Mucosa of descending colon (tissue), 3 donors: ENCODE measurements at regions not wholly inside any gene's neighbourhood (a gene's known extent, or its start where the extent isn't known, plus 50 kb on each side); places are given as distances from the start of the nearest gene placed in this dataset.
A peak's percentile ranks its signal among the peaks of the same experiment; 100 is the strongest.
"Not testable (repeated sequence)": the region's sequence is repeated elsewhere in the genome, so short reads cannot be mapped to it uniquely, and the experiment has no call there.

Experiments
- ATAC-seq: fragments of 200-7000 bp; cut with Tn5 transposase; one replicate; pipeline ENCODE4 v1.9.1; 2020; ENCODE audit warnings: mild to moderate bottlenecking, moderate library complexity
- DNase-seq, 3 donors: peaks; one replicate each; pipeline ENCODE4 v3.0.0-alpha.2; 2020
- H3K36me3 ChIP-seq: fragments of 200-600 bp; one replicate; pipeline ENCODE4 v1.8.0; 2021; ENCODE audit warnings: low read depth, mild to moderate bottlenecking
- H3K4me1 ChIP-seq: fragments of 200-600 bp; one replicate; pipeline ENCODE4 v1.8.0; 2021; ENCODE audit warnings: low read depth, mild to moderate bottlenecking
- H3K4me3 ChIP-seq: fragments of 200-600 bp; one replicate; pipeline ENCODE4 v1.8.0; 2021; ENCODE audit warnings: mild to moderate bottlenecking
- H3K9me3 ChIP-seq: fragments of 200-600 bp; one replicate; pipeline ENCODE4 v1.8.0; 2021; ENCODE audit warnings: mild to moderate bottlenecking
- intact Hi-C, 2 donors: fragments of 100-400 bp; cut with DNase I in 1 of 2; cut with micrococcal nuclease in 1 of 2; formaldehyde crosslinking; loops; one replicate each; pipeline versions ENCODE4 v1.11.0 to v1.11.1; 2022; cut with DNase I, micrococcal nuclease
- TF ChIP-seq, protein P1 (sequence below): fragments of 200-600 bp; IDR thresholded peaks from one replicate; pipeline ENCODE4 v1.8.0; 2022; ENCODE audit warnings: antibody characterized with exemption, mild to moderate bottlenecking
- donor health status: DM: no; HTN: no; CAD: no; lungs with moderate emphysema.
- donor health status: DM: no; HTN: no; CAD: no.
- donor health status: DM: no; HTN: yes; CAD: no.

DNA sequence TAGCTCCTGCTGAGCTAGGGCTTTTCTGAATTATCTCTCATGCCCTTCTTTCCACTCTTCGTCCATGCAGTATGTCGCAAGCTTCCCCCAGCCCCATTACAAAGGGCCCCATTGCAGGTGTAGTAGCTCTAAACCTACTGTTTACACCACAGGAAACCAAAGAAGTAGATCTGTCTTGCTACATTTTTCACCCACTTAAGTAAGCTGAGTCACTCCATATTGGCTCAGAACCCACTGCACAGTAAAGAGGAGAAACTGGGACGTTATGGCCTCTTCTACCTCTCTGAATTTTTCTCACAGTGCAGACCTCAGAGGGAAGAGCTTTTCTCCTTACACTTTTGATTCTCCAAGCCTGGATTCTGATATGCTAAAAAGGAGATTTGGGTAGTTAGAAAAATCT is 200.2 kb downstream of the SMARCA1 start:
- intact Hi-C loops, result no loop called here
- TF ChIP-seq, protein P1, sequence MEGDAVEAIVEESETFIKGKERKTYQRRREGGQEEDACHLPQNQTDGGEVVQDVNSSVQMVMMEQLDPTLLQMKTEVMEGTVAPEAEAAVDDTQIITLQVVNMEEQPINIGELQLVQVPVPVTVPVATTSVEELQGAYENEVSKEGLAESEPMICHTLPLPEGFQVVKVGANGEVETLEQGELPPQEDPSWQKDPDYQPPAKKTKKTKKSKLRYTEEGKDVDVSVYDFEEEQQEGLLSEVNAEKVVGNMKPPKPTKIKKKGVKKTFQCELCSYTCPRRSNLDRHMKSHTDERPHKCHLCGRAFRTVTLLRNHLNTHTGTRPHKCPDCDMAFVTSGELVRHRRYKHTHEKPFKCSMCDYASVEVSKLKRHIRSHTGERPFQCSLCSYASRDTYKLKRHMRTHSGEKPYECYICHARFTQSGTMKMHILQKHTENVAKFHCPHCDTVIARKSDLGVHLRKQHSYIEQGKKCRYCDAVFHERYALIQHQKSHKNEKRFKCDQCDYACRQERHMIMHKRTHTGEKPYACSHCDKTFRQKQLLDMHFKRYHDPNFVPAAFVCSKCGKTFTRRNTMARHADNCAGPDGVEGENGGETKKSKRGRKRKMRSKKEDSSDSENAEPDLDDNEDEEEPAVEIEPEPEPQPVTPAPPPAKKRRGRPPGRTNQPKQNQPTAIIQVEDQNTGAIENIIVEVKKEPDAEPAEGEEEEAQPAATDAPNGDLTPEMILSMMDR, result no peak
- Histone ChIP-seq H3K9me3 (no peaks in the 10 kb centered on the region), H3K4me3 (no peak overlapping the region), H3K36me3 (no peaks in the 10 kb centered on the region), H3K4me1 (no peaks in the 10 kb centered on the region)
- DNase-seq (no peak), ATAC-seq (no peak)

- Histone ChIP-seq H3K9me3 (no peaks in the 10 kb centered on the region), H3K4me3 (no peak overlapping the region), H3K36me3 (no peaks in the 10 kb centered on the region), H3K4me1 (no peaks in the 10 kb centered on the region)
- peak in 1 of 3 donors; percentile 64 for DNase-seq
- no peak for ATAC-seq
- TF ChIP-seq, protein P1, result no peak
- intact Hi-C loops, result no loop called here
Measured at GRCh38 chrX:129318375-129318774, 204.9 kb downstream of the SMARCA1 start.

- TF ChIP-seq, protein P1, result no peak
- Histone ChIP-seq H3K4me3 (no peak overlapping the region), H3K9me3 (no peaks in the 10 kb centered on the region), H3K4me1 (no peaks in the 10 kb centered on the region), H3K36me3 (no peaks in the 10 kb centered on the region)
- ATAC-seq (no peak), DNase-seq (no peak)
- intact Hi-C loops, result no loop called here
Measured at GRCh38 chrX:129316461-129316860, 206.8 kb downstream of the SMARCA1 start.

DNA sequence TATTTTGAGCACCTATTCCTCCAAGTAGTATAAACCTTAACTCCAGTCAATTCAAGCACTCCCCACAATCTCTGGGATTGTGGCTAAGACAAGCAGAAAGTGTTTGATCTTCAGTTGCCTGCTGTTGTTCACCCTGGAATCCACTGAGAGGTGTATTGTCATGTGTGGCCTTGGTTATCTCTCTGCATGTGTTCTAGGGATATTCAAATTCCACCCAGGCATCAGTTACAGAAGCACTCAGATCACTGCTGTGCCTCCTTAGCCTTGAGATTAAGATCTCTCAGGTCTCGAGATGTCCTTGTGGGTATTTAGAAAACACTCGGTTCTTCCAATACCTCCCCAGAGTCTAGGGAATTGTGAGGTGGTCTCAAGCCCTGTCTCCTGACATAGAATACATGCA is 213.3 kb downstream of the SMARCA1 start:
- TF ChIP-seq, protein P1, result no peak
- Histone ChIP-seq H3K36me3 (no peaks in the 10 kb centered on the region), H3K4me1 (no peaks in the 10 kb centered on the region), H3K9me3 (no peaks in the 10 kb centered on the region), H3K4me3 (no peak overlapping the region)
- ATAC-seq (no peak), DNase-seq (no peak)
- intact Hi-C loops, result no loop called here

DNA sequence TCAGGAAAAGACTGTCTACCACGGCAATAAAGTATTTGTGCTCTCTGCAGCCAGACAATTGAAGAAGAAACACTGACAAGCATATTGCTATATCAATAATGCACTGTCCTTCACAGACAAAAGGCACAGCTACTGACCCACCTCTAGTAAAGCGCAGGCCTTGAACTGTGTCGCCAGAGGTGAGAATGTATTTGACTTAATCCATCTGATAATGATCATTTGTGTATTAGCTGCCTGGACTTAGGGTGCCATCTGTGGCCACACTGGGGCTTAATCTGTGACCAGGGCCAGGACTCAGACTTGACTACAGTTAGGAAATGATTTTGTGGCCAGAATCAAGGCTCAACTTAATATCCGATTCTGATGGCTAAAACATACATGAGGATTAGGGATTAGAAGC is 260.4 kb downstream of the SMARCA1 start:
- no peak for DNase-seq
- Histone ChIP-seq H3K36me3 (no peaks in the 10 kb centered on the region), H3K4me1 (no peaks in the 10 kb centered on the region), H3K4me3 (no peak overlapping the region), H3K9me3 (no peaks in the 10 kb centered on the region)
- TF ChIP-seq, protein P1, result no peak
- no peak for ATAC-seq
- intact Hi-C loops, result no loop called here

DNA sequence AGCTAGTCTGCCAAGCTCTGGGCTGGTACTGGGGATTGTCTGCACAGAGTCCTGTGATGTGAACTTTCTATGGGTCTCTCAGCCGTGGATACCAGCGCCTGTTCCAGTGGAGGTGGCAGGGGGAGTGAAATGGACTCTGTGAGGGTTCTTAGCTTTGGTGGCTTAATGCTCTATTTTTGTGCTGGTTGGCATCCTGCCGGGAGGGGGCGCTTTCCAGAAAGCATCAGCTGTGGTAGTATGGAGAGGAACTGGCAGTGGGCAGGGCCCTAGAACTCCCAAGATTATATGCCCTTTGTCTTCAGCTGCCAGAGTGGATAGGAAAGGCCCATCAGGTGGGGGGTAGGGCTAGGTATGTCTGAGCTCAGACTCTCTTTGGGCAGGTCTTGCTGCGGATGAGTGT is 267.8 kb downstream of the SMARCA1 start:
- H3K4me1 ChIP-seq, intact Hi-C loops, H3K4me3 ChIP-seq, DNase-seq, ATAC-seq, H3K9me3 ChIP-seq, H3K36me3 ChIP-seq: not testable (repeated sequence)
